Stimulated activated naive CD8-positive, alpha-beta T cell treated with anti-CD3 and anti-CD28 coated beads, Interleukin-15, Interleukin-2, amounts not matched to agents 100 U/mL and 50 U/mL, for 24 hours (primary cell): ENCODE measurements at regions not wholly inside any gene's neighbourhood (a gene's known extent, or its start where the extent isn't known, plus 50 kb on each side); places are given as distances from the start of the nearest gene placed in this dataset.

ENCODE experiments used
- ATAC-seq: fragments of 150-1000 bp; cut with Tn5 transposase; one replicate; pipeline ENCODE4 v1.10.0; 2021
- DNase-seq: peaks from one replicate; pipeline ENCODE4 v3.0.0; 2021

- no peak for DNase-seq
These were observed 572.7 kb downstream of the NPHP4 start for GRCh38 chr1:5419501-5419900.

GRCh38 chr1:5416518-5416917, 575.7 kb downstream of the NPHP4 start:
- no peak for DNase-seq
- ATAC-seq: no peak

More at GRCh38 chr1:5419501-5419900, 572.7 kb downstream of the NPHP4 start:
- no peak for ATAC-seq

GRCh38 chr1:5415606-5416005, 576.6 kb downstream of the NPHP4 start:
- ATAC-seq (no peak), DNase-seq (no peak)

- DNase-seq: no peak
These were observed 581.6 kb downstream of the NPHP4 start for GRCh38 chr1:5410652-5411051.

GRCh38 chr1:5408401-5408800, 583.8 kb downstream of the NPHP4 start:
- ATAC-seq (no peak), DNase-seq (no peak)

More at GRCh38 chr1:5410652-5411051, 581.6 kb downstream of the NPHP4 start:
- no peak for ATAC-seq

GRCh38 chr1:5405263-5405662, 587.0 kb downstream of the NPHP4 start:
- ATAC-seq (no peak), DNase-seq (no peak)

- ATAC-seq: no peak
- no peak for DNase-seq
These were observed 587.6 kb downstream of the NPHP4 start for GRCh38 chr1:5404412-5405203.

GRCh38 chr1:5403935-5404334, 588.3 kb downstream of the NPHP4 start:
- DNase-seq (no peak), ATAC-seq (no peak)

- DNase-seq (no peak), ATAC-seq (no peak)
These were observed 589.6 kb downstream of the NPHP4 start for GRCh38 chr1:5402618-5403017.

GRCh38 chr1:5399771-5400170, 592.5 kb downstream of the NPHP4 start:
- no peak for ATAC-seq
- DNase-seq: no peak

GRCh38 chr1:5396593-5396992, 595.6 kb downstream of the NPHP4 start:
- DNase-seq (no peak), ATAC-seq (no peak)

GRCh38 chr1:5394111-5394510, 598.1 kb downstream of the NPHP4 start:
- ATAC-seq: no peak
- DNase-seq: no peak

GRCh38 chr1:5393603-5394002, 598.6 kb downstream of the NPHP4 start:
- ATAC-seq: no peak
- no peak for DNase-seq

- DNase-seq (no peak), ATAC-seq (no peak)
These were observed 599.1 kb downstream of the NPHP4 start for GRCh38 chr1:5393146-5393545.

GRCh38 chr1:5391725-5392124, 600.5 kb downstream of the NPHP4 start:
- DNase-seq: no peak
- no peak for ATAC-seq

GRCh38 chr1:5390504-5390903, 601.7 kb downstream of the NPHP4 start:
- ATAC-seq: no peak

GRCh38 chr1:5389101-5389885, 602.9 kb downstream of the NPHP4 start:
- DNase-seq: peak; percentile 9
- ATAC-seq: peak; percentile 51

More at GRCh38 chr1:5390504-5390903, 601.7 kb downstream of the NPHP4 start:
- DNase-seq: peak; percentile 13

- ATAC-seq (no peak), DNase-seq (no peak)
These were observed 603.6 kb downstream of the NPHP4 start for GRCh38 chr1:5388622-5389021.

- DNase-seq: no peak
- ATAC-seq: no peak
These were observed 605.9 kb downstream of the NPHP4 start for GRCh38 chr1:5386371-5386770.

- ATAC-seq (no peak), DNase-seq (no peak)
These were observed 606.3 kb downstream of the NPHP4 start for GRCh38 chr1:5385956-5386355.

GRCh38 chr1:5385096-5385799, 607.0 kb downstream of the NPHP4 start:
- ATAC-seq (no peak), DNase-seq (no peak)

- ATAC-seq (no peak), DNase-seq (no peak)
These were observed 610.7 kb downstream of the NPHP4 start for GRCh38 chr1:5381491-5381890.
